SU-DHL-6 (cell line): ENCODE measurements at regions not wholly inside any gene's neighbourhood (a gene's known extent, or its start where the extent isn't known, plus 50 kb on each side); places are given as distances from the start of the nearest gene placed in this dataset.

Source experiments
- CTCF ChIP-seq: fragments of 200-600 bp; sonication (generic); IDR thresholded peaks from one replicate; pipeline ENCODE4 v1.5.1; 2017; ENCODE audit warnings: antibody characterized with exemption, mild to moderate bottlenecking, low read length, moderate library complexity; ENCODE audit not compliant: insufficient read depth, poor library complexity, severe bottlenecking
- EZH2phosphoT487 ChIP-seq: fragments of 200-600 bp; sonication (generic), shearing (Covaris generic); conservative IDR thresholded peaks from 2 replicates; pipeline ENCODE4 v1.6.1; 2018; ENCODE audit warnings: mild to moderate bottlenecking, antibody characterized with exemption, low read length, moderate library complexity, mixed read lengths

DNA sequence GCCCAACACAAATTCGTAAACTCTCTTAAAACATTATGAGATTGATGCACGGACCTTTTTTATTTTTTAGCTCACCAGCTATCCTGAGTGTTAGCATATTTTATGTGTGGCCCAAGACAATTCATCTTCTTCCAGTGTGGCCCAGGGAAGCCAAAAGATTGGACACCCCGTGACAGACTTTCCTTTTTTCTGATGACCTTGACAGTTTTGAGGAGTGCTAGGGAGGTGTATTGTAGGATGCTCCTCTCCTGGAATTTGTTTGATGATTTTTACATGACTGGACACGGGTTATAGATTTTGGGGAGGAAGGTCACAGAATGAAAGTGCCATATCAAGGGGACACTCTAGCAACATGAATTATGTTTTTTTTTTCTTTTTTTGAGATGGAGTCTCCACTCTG is 69.3 kb upstream of the FANCC start:
- TF ChIP-seq CTCF (no peak), EZH2phosphoT487 (no peak)
